IPS-NIHi11 (cell line): ENCODE measurements at regions not wholly inside any gene's neighbourhood (a gene's known extent, or its start where the extent isn't known, plus 50 kb on each side); places are given as distances from the start of the nearest gene placed in this dataset.
"Not testable (repeated sequence)": the region's sequence is repeated elsewhere in the genome, so short reads cannot be mapped to it uniquely, and the experiment has no call there.

Source experiments
- DNase-seq: peaks from one replicate; pipeline ENCODE4 v3.0.0; 2012; ENCODE audit warnings: mixed read lengths, low spot score

GRCh38 chr11:45407226-45407625, 121.1 kb upstream of the SYT13 start:
- no peak for DNase-seq

GRCh38 chr11:45405916-45406670, 120.0 kb upstream of the SYT13 start:
- DNase-seq: no peak

GRCh38 chr11:45403521-45403920, 117.4 kb upstream of the SYT13 start:
- not testable (repeated sequence) for DNase-seq

DNA sequence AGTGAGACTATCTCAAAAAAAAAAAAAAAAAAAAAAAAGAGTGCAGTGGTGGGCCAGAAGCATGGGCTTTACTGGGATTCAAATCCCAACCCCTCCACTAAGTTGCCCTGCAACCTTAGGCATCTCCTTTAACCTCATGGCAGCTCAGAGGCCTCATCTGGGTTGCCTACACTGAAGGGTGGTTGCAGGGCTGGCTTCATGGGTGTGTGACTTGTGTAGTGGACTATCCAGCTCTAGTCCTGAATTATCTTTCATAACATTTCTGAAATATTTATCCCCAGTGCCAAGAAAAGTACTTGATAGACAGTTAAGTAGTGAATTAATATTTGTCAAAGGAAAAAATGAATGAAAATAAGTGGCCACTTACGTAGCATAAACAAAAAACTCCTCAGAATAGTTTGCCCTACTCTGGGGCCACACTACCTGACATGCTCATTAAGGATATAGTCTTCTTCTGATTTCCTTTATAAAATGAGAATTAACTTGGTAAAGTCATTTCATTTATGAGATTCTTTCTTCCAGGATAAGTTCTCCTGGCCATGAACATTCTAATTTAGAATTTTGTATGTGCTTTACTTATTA, 116.0 kb upstream of the SYT13 start:
- DNase-seq: no peak

DNA sequence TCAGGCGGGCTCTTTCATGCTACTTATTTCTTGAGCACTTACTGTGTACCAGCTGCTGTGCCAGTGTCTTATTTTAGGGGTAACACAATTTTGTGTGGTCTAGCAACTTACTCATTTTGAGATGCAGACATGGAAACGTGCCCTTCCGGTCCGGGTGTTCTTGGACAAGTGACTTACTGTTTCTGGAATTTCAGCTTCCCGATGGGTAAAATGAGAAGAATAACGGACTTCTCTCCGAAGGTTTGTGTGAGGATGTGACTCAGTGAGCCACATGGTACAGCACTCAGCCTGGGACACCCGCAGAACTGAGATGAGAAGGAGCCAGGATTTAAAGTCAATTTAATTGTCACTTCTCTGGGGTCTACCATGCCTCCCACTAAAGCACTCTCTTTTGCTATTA, 114.5 kb upstream of the SYT13 start:
- no peak for DNase-seq

- DNase-seq: no peak
Measured at GRCh38 chr11:45399166-45399565, 113.0 kb upstream of the SYT13 start.

GRCh38 chr11:45398325-45398724, 112.2 kb upstream of the SYT13 start:
- DNase-seq: no peak

GRCh38 chr11:45396394-45396793, 110.3 kb upstream of the SYT13 start:
- DNase-seq: no peak

GRCh38 chr11:45395947-45396346, 109.8 kb upstream of the SYT13 start:
- no peak for DNase-seq

DNA sequence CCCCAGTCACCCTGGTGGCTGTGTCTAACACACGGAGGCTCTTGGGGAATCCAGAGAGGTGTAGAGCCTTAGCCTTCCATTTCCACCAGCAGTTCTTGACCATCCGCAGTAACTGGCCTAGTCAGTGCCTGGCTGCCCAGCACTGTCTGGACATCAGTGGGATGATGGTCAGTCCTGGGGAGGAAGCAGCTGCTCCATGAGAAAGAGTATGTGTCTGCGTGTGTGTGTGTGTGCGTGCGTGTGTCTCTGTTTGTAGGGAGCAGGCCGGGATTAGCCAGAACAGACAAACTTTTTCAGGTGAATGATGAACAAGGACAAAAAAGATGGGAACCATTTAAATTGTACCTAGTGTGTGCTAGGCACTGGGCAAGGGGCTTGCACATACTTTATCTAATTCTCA, 109.3 kb upstream of the SYT13 start:
- DNase-seq: no peak

DNA sequence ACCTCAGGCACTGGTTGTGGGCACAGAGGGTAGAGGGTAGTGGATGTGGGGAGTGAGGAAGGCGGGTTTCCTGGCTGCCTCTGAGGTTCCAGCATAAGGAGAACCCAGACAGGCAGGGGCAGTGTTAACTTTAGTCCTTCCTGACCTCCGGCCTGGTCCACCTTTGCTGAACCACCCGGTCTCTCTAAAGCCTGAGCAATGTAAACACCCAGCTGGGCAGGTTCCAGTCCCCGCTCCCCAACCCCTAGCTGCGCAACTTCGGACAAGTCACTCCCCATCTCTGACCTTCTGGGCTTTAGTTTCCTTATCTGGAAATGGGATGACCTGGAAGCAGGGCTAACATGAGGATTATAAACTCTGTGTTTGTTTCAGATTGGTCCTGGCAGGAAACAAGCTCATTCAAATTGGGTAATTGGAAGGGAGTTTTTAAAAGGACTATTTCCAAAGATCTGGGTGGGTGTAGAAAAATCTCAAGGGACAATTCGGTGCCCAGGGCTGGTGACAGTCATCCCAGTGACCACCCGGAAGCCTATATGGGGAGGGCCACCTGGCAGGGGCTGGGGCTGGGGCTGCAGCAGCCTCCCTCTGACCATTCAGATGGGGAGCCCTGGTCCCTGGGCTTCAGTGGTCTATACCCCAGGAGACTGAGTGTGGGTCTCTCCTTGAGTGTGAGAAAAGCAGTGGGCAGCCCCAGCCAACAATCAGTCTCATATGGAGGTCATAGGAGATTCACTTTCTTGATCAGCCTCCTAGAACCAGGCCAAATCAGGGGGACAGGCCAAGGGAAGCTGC, 108.3 kb upstream of the SYT13 start:
- no peak for DNase-seq

GRCh38 chr11:45393826-45394225, 107.7 kb upstream of the SYT13 start:
- DNase-seq: no peak

GRCh38 chr11:45393334-45393733, 107.2 kb upstream of the SYT13 start:
- no peak for DNase-seq

- DNase-seq: no peak
Measured at GRCh38 chr11:45392591-45393091, 106.5 kb upstream of the SYT13 start.

GRCh38 chr11:45392154-45392553, 106.0 kb upstream of the SYT13 start:
- no peak for DNase-seq

DNA sequence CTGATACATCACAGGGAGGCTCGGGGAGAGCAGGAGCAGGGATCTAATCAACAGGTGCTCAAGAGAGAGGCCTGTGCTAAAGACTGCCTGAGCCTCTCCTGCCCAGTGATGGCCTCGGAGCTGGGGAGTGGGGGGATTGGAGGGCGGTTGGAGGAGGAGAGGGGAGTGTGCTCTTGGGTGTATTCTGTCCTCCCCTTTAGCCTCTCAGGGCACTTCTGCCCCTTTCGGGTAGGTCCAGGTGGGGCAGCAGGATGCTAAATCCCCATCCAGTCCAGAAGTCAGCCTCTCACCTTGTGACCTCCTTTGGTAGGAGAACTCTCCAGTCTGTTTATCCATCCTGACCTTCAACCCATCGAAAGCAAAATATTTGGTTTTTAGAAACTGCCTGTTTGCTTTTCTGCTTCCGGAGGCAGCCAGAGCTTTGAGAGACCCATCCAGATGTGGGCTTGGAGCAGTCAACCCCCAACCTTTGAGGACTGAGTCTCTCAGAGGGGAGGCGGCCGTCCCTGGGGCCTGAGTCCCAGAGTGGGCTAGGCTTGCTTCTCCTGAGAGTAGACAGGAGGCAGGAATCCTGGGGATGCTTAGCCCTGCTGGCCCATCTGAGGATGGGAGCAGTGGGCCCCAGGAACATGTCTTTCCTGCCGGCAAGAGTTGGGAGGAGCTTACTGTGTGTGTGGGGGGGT, 105.2 kb upstream of the SYT13 start:
- DNase-seq: no peak

DNA sequence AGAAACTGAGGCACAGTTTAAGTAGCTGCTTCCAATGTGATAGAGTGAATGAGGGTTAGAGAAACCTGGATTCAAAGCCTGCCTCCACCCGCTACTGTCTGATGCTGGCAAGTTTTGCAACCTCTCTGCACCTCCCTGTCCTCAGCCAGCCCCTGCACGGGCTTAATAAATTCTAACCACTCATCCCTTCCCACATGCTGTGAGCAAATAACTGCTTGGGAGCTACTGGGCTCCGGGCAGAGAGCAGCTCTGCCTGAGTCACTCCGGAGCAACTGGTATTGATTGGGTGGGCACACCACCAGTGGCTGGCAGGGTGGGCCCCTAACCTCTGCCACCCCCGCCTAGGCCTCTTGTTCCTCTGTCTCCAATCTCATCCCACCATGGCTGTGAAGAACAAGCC, 104.3 kb upstream of the SYT13 start:
- no peak for DNase-seq

- no peak for DNase-seq
Measured at GRCh38 chr11:45388472-45388871, 102.3 kb upstream of the SYT13 start.

GRCh38 chr11:45387885-45388284, 101.7 kb upstream of the SYT13 start:
- not testable (repeated sequence) for DNase-seq

- DNase-seq: no peak
Measured at GRCh38 chr11:45386972-45387371, 100.8 kb upstream of the SYT13 start.

- DNase-seq: no peak
Measured at GRCh38 chr11:45385844-45386243, 99.7 kb upstream of the SYT13 start.

- no peak for DNase-seq
Measured at GRCh38 chr11:45385423-45385822, 99.3 kb upstream of the SYT13 start.
